Astrocyte of the spinal cord (primary cell): ENCODE measurements at regions not wholly inside any gene's neighbourhood (a gene's known extent, or its start where the extent isn't known, plus 50 kb on each side); places are given as distances from the start of the nearest gene placed in this dataset.

Experiments used
- DNase-seq: peaks from one replicate; pipeline ENCODE4 v3.0.0; 2011; ENCODE audit warnings: low read depth, low spot score
- H3K4me3 ChIP-seq: 2 replicates; pipeline ENCODE4 v1.5.1; 2011; ENCODE audit warnings: low read depth, mild to moderate bottlenecking, low read length, moderate library complexity
- in situ Hi-C: cut with HindIII; loops from 2 replicates; pipeline ENCODE4 v1.10.0; 2017; ENCODE audit warnings: low sequenced_read_pairs
- TF ChIP-seq, protein P1 (sequence below): IDR thresholded peaks from 2 replicates; pipeline ENCODE4 v1.5.1; 2012; ENCODE audit warnings: low read depth, mild to moderate bottlenecking, low read length, inconsistent platforms

DNA sequence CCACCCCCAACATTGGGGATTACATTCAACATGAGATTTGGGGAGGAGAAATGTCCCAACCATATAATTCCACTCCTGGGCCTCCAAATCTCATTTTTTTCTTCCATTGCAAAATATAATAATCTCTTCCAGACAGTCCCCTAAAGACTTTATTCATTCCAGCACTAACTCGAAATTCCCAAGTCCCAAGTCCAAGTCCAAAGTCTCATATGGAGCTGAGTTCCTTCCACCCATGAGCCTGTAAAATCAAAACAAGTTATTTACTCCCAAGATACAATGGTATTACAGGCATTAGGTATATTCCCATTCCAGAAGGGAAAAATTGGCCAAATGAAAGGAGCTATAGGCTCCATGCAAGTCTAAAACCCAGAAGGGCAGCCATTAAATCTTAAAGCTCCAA is 56.7 kb downstream of the P2RY1 start:
- in situ Hi-C loops = no loop called here
- no peak for DNase-seq
- TF ChIP-seq, protein P1, sequence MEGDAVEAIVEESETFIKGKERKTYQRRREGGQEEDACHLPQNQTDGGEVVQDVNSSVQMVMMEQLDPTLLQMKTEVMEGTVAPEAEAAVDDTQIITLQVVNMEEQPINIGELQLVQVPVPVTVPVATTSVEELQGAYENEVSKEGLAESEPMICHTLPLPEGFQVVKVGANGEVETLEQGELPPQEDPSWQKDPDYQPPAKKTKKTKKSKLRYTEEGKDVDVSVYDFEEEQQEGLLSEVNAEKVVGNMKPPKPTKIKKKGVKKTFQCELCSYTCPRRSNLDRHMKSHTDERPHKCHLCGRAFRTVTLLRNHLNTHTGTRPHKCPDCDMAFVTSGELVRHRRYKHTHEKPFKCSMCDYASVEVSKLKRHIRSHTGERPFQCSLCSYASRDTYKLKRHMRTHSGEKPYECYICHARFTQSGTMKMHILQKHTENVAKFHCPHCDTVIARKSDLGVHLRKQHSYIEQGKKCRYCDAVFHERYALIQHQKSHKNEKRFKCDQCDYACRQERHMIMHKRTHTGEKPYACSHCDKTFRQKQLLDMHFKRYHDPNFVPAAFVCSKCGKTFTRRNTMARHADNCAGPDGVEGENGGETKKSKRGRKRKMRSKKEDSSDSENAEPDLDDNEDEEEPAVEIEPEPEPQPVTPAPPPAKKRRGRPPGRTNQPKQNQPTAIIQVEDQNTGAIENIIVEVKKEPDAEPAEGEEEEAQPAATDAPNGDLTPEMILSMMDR = no peak
- no peak overlapping the region for H3K4me3 ChIP-seq

DNA sequence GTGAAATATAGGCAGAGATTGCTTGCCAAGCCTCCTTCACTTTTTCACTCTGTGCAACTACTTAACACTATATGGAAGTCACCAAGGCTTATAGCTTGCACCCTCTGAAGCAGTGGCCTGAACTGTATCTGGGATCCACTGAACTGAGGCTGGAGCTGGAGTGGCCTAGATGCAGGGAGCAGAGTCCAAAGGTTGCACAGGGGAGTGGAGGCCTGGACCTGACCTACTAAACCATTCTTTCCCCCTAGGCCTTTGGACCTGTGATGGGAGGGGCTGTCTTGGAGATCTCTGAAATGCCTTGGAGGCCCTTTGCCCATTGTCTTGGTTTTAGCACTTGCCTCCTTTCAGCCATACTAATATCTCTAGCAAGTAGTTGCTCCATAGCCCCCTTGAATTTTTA is 57.5 kb downstream of the P2RY1 start:
- in situ Hi-C loops = no loop called here
- H3K4me3 ChIP-seq = no peak overlapping the region
- TF ChIP-seq, protein P1 = no peak

DNA sequence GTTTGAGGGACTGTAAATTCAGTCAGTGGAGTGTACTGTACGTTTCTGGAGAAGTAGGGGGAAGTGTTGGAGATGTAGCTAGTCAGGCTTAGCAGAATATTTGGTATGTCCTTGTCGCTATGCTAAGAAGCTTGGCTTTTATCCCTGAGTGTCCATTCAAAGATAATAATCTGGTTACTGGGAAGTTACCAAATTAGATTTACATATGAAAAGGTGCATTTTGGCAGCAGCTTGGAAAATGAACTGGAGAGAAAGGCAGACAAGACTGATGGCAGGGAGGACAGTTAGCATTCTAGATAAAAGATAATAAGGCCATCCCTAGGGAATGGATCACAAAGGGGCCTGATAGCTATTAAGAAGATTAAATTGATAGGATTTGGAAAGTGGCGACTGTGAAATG is 58.7 kb downstream of the P2RY1 start:
- in situ Hi-C loops = no loop called here
- TF ChIP-seq, protein P1 = no peak
- H3K4me3 ChIP-seq = no peak overlapping the region
- no peak for DNase-seq

More for the DNA sequence above, 57.5 kb downstream of the P2RY1 start:
- no peak for DNase-seq

DNA sequence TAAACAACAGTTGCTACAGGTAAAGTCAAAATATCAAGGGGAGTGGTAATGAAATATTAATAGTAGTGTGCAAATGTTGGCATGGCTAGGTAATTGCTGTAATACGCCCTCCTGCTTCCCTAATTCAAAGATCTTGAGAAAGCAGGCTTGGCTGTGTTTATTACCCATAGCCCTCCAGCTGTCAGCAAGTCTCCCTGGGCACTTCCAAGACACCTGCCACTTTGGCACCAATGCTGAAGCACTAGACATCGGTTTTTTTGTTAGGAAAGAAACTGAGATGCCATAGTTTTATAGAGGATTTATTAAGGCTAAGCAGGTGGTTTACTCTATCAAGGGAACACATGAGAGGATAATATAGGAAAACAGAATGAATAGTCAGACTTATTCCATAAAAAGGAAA is 64.4 kb downstream of the P2RY1 start:
- no peak overlapping the region for H3K4me3 ChIP-seq
- no peak for DNase-seq
- in situ Hi-C loops = no loop called here
- TF ChIP-seq, protein P1 = no peak

DNA sequence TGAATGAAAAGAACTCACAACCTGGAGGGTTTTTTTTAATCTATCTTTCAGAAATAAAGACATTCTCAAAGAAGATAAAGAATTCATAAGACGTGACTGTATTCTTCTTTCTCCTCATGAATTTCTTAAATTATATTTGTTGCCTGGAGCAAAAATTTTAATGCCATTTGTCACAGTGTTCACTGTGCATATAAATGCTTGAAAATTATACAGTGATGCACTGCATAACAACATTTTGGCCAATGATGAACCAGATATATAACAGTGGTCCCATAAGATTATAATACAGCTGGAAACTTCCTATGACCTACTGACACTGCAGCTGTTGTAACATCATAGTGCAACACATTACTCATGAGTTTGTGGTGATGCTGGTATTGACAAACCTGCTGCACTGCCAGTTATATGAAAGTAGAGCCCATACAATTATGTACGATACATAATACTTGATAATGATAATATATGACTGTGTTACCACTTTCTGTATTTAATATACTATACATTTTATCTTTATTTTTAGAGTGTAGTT is 67.3 kb downstream of the P2RY1 start:
- H3K4me3 ChIP-seq = no peak overlapping the region
- in situ Hi-C loops = no loop called here
- DNase-seq = no peak
- TF ChIP-seq, protein P1 = no peak

DNA sequence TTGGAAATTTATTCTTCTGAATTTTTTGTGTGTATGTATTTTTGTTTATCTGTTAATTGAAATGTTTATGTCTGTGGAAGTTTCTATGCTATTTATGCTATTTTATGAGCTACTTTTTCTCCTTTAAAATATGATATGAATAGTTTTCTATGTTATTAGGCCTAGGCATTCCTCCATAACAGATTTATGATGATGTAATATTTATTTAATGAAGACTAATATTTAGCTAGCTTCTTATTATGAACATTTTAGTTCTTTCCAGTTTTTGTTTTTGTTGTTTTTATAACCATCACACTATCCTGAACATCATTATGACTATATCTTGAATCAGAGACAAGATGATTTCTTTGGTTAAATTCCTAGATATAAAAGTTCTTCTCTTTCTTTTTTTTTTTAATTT is 70.7 kb downstream of the P2RY1 start:
- in situ Hi-C loops = no loop called here
- no peak for DNase-seq

More for the DNA sequence above, 70.7 kb downstream of the P2RY1 start:
- TF ChIP-seq, protein P1 = no peak
- no peak overlapping the region for H3K4me3 ChIP-seq
